ENCODE measurements at regions not wholly inside any gene's neighbourhood (a gene's known extent, or its start where the extent isn't known, plus 50 kb on each side); places are given as distances from the start of the nearest gene placed in this dataset.

GRCh38 chr2:136703214-136703613 lies 62.1 kb upstream of the THSD7B start:
- POLR2A ChIA-PET, result no interaction called here
- DNase-seq (ENCODE audit: extremely low read depth in 1 of 4, low spot score in 3 of 4), result no peak
- no peak overlapping the region for H3K4me3 ChIP-seq
- no peak overlapping the region for H2AFZ ChIP-seq (ENCODE audit: low read depth, low read length)
- TF ChIP-seq SUPT5H (IDR thresholded peaks at IDR 0.05), result no peak
- TF ChIP-seq BHLHE40 (IDR thresholded peaks at IDR 0.05; ENCODE audit: low read length), result no peak
- TF ChIP-seq MYBL2 (IDR thresholded peaks at IDR 0.05; ENCODE audit: low read depth), result no peak
- TF ChIP-seq MYBL2 (CRISPR knock-in tag; IDR thresholded peaks at IDR 0.05; ENCODE audit: borderline replicate concordance), result no peak
- TF ChIP-seq MYC (IDR thresholded peaks at IDR 0.05; ENCODE audit: low read depth, low read length), result no peak
- TF ChIP-seq MYC (CRISPR knock-in tag; IDR thresholded peaks at IDR 0.05; ENCODE audit: borderline replicate concordance, low read depth), result no peak
- TF ChIP-seq NR2C1 (IDR thresholded peaks at IDR 0.05), result no peak
- no peak for TF ChIP-seq NR2C1 (tag; IDR thresholded peaks at IDR 0.05)
- intact Hi-C loops (cut with micrococcal nuclease), result no loop called here
- H3K36me3 ChIP-seq (ENCODE audit: control insufficient read depth, insufficient read depth, low read length), result no peaks in the 10 kb centered on the region
- H4K20me1 ChIP-seq (replicated peaks; ENCODE audit: control insufficient read depth, insufficient read depth, low read length), result no peaks in the 10 kb centered on the region
- H3K27ac ChIP-seq (ENCODE audit: extremely low read depth, low read depth, low read length), result no peak overlapping the region
- in situ Hi-C loops (cut with MboI), result no loop called here
- no peak overlapping the region for H3K9ac ChIP-seq (ENCODE audit: insufficient read depth in 1 of 2, low read depth in 2 of 2, low read length in 2 of 2)
- no peaks in the 10 kb centered on the region for H3K27me3 ChIP-seq (ENCODE audit: control insufficient read depth in 2 of 2, insufficient read depth in 2 of 2, low read length in 2 of 2)
- H3K79me2 ChIP-seq (ENCODE audit: control insufficient read depth, insufficient read depth, low read length), result no peaks in the 10 kb centered on the region
- CTCF ChIA-PET (ENCODE audit: low intra/inter-chr PET ratio), result no interaction called here
- H3K4me2 ChIP-seq (ENCODE audit: insufficient read depth, low read length), result no peak overlapping the region
- no TSS peak for BruUV-seq (replicated peaks)
- H3K4me1 ChIP-seq (replicated peaks in 1 of 2; ENCODE audit: control insufficient read depth in 2 of 2, insufficient read depth in 2 of 2, low read length in 2 of 2), result no peaks in the 10 kb centered on the region
- no peaks in the 10 kb centered on the region for H3K9me3 ChIP-seq (replicated peaks; ENCODE audit: control insufficient read depth, insufficient read depth, low read depth, low read length)
- no peak for FAIRE-seq
- WGBS (ENCODE audit: insufficient coverage, low coverage, missing lambda C conversion rate), result 0% methylated on average over 2 of the region's 2 CpGs
- no peaks in the 10 kb centered on the region for H3K9me1 ChIP-seq (ENCODE audit: control insufficient read depth, insufficient read depth, low read length)
- ATAC-seq, result no peak

DNA sequence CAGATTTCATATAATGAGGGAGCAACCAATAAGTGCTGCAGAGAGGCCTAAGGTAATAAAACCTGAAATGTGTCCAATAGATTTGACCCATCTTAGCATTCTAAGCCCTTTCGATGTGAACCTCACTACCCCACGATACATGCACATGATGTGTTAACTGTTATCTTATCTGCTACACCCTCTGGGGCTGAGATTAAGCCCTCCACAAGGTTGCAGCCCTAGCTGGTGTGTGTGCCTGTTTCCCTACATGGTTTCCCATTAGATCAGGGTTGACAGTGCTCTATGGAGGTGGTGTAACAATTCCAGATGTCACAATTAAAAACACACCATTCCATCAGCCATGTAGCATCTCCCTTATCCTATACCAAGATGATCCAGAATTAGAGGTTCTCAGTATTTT lies 68.9 kb upstream of the THSD7B start:
- intact Hi-C loops (cut with micrococcal nuclease), result no loop called here
- no peak overlapping the region for H3K4me3 ChIP-seq
- no peak overlapping the region for H2AFZ ChIP-seq (ENCODE audit: low read depth, low read length)
- no peaks in the 10 kb centered on the region for H3K9me3 ChIP-seq (replicated peaks; ENCODE audit: control insufficient read depth, insufficient read depth, low read depth, low read length)
- H3K9ac ChIP-seq (ENCODE audit: insufficient read depth in 1 of 2, low read depth in 2 of 2, low read length in 2 of 2), result no peak overlapping the region
- no peak for ATAC-seq
- H4K20me1 ChIP-seq (replicated peaks; ENCODE audit: control insufficient read depth, insufficient read depth, low read length), result no peaks in the 10 kb centered on the region
- no peak overlapping the region for H3K27ac ChIP-seq (ENCODE audit: extremely low read depth, low read depth, low read length)
- H3K4me2 ChIP-seq (ENCODE audit: insufficient read depth, low read length), result no peak overlapping the region
- 4% methylated on average over 2 of the region's 2 CpGs for WGBS (ENCODE audit: insufficient coverage, low coverage, missing lambda C conversion rate)
- no peak for DNase-seq (ENCODE audit: extremely low read depth in 1 of 4, low spot score in 3 of 4)
- no TSS peak for BruUV-seq (replicated peaks)
- ChIA-PET CTCF (ENCODE audit: low intra/inter-chr PET ratio) (no interaction called here), POLR2A (no interaction called here)
- no peaks in the 10 kb centered on the region for H3K27me3 ChIP-seq (ENCODE audit: control insufficient read depth in 2 of 2, insufficient read depth in 2 of 2, low read length in 2 of 2)
- no peaks in the 10 kb centered on the region for H3K4me1 ChIP-seq (replicated peaks in 1 of 2; ENCODE audit: control insufficient read depth in 2 of 2, insufficient read depth in 2 of 2, low read length in 2 of 2)
- H3K9me1 ChIP-seq (ENCODE audit: control insufficient read depth, insufficient read depth, low read length), result no peaks in the 10 kb centered on the region
- no peak for FAIRE-seq
- H3K36me3 ChIP-seq (ENCODE audit: control insufficient read depth, insufficient read depth, low read length), result no peaks in the 10 kb centered on the region
- H3K79me2 ChIP-seq (ENCODE audit: control insufficient read depth, insufficient read depth, low read length), result no peaks in the 10 kb centered on the region
- in situ Hi-C loops (cut with MboI), result no loop called here
- TF ChIP-seq KAT2B (IDR thresholded peaks at IDR 0.05; ENCODE audit: low read depth, low read length) (no peak), CBX8 (IDR thresholded peaks at IDR 0.05; ENCODE audit: borderline replicate concordance, extremely low read depth, low read depth, low read length, poor library complexity, severe bottlenecking) (no peak), ZBTB7A (IDR thresholded peaks at IDR 0.05; ENCODE audit: borderline replicate concordance, control insufficient read depth, low read depth, low read length) (no peak), MCM5 (IDR thresholded peaks at IDR 0.05; ENCODE audit: low read depth) (no peak), HNRNPLL (IDR thresholded peaks at IDR 0.05; ENCODE audit: low read depth, low read length, poor library complexity, severe bottlenecking) (no peak), FUS (optimal IDR thresholded peaks at IDR 0.05; ENCODE audit: low read depth, low read length) (no peak), TRIM24 (IDR thresholded peaks at IDR 0.05) (no peak)
- TF ChIP-seq, protein P1, sequence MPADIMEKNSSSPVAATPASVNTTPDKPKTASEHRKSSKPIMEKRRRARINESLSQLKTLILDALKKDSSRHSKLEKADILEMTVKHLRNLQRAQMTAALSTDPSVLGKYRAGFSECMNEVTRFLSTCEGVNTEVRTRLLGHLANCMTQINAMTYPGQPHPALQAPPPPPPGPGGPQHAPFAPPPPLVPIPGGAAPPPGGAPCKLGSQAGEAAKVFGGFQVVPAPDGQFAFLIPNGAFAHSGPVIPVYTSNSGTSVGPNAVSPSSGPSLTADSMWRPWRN (IDR thresholded peaks at IDR 0.05; ENCODE audit: low read depth), result no peak
- TF ChIP-seq, protein P2, sequence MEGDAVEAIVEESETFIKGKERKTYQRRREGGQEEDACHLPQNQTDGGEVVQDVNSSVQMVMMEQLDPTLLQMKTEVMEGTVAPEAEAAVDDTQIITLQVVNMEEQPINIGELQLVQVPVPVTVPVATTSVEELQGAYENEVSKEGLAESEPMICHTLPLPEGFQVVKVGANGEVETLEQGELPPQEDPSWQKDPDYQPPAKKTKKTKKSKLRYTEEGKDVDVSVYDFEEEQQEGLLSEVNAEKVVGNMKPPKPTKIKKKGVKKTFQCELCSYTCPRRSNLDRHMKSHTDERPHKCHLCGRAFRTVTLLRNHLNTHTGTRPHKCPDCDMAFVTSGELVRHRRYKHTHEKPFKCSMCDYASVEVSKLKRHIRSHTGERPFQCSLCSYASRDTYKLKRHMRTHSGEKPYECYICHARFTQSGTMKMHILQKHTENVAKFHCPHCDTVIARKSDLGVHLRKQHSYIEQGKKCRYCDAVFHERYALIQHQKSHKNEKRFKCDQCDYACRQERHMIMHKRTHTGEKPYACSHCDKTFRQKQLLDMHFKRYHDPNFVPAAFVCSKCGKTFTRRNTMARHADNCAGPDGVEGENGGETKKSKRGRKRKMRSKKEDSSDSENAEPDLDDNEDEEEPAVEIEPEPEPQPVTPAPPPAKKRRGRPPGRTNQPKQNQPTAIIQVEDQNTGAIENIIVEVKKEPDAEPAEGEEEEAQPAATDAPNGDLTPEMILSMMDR (IDR thresholded peaks at IDR 0.05 in 2 of 3, conservative IDR thresholded peaks at IDR 0.05 in 1 of 3; ENCODE audit: insufficient read depth in 2 of 3, low read depth in 1 of 3, low read length in 3 of 3), result no peak
